ENCODE measurements at regions not wholly inside any gene's neighbourhood (a gene's known extent, or its start where the extent isn't known, plus 50 kb on each side); places are given as distances from the start of the nearest gene placed in this dataset.

- TF ChIP-seq CTCF (IDR thresholded peaks at IDR 0.05; ENCODE audit: insufficient read depth in 1 of 2, low read depth in 1 of 2, low read length in 1 of 2, severe bottlenecking in 1 of 2, unreplicated experiment in 1 of 2), result no peak
- intact Hi-C loops (cut with micrococcal nuclease; ENCODE audit: unreplicated experiment), result no loop called here
- Mint-ChIP-seq H3K4me1 (ENCODE audit: low read depth, unreplicated experiment) (no peaks in the 10 kb centered on the region), H3K36me3 (ENCODE audit: insufficient read depth, unreplicated experiment) (no peaks in the 10 kb centered on the region), H3K9me3 (ENCODE audit: unreplicated experiment) (peaks cover 3% of the 10 kb centered on the region), H3K27me3 (ENCODE audit: insufficient read depth, unreplicated experiment) (peaks cover 18% of the 10 kb centered on the region), H3K27ac (ENCODE audit: unreplicated experiment) (no peak overlapping the region), H3K4me3 (ENCODE audit: unreplicated experiment) (no peak overlapping the region)
- ChIA-PET POLR2A (no interaction called here), CTCF (no interaction called here)
- DNase-seq, result no peak
- Histone ChIP-seq H3K27me3 (replicated peaks; ENCODE audit: control insufficient read depth, insufficient read depth, low read length) (no peaks in the 10 kb centered on the region; the same call in 1 of the 2 replicates), H3K4me3 (ENCODE audit: low read depth, low read length) (no peak overlapping the region), H3K4me1 (no peaks in the 10 kb centered on the region), H3K9me3 (peaks cover 4% of the 10 kb centered on the region; the same call in 1 of the 2 replicates), H3K36me3 (ENCODE audit: control insufficient read depth, insufficient read depth, low read length) (no peaks in the 10 kb centered on the region)
- no TSS peak for BruUV-seq (replicated peaks)
These were observed 287.0 kb upstream of the CHD6 start for GRCh38 chr20:41905199-41905598.

GRCh38 chr20:41903586-41903985 lies 285.4 kb upstream of the CHD6 start:
- Mint-ChIP-seq H3K36me3 (ENCODE audit: insufficient read depth, unreplicated experiment) (no peaks in the 10 kb centered on the region), H3K27ac (ENCODE audit: unreplicated experiment) (no peak overlapping the region), H3K9me3 (ENCODE audit: unreplicated experiment) (no peaks in the 10 kb centered on the region), H3K4me3 (ENCODE audit: unreplicated experiment) (no peak overlapping the region), H3K27me3 (ENCODE audit: insufficient read depth, unreplicated experiment) (peaks cover 28% of the 10 kb centered on the region), H3K4me1 (ENCODE audit: low read depth, unreplicated experiment) (no peaks in the 10 kb centered on the region)
- H3K4me3 ChIP-seq (ENCODE audit: low read depth, low read length), result no peak overlapping the region
- TF ChIP-seq CTCF (IDR thresholded peaks at IDR 0.05; ENCODE audit: insufficient read depth in 1 of 2, low read depth in 1 of 2, low read length in 1 of 2, severe bottlenecking in 1 of 2, unreplicated experiment in 1 of 2), result no peak
- CTCF ChIA-PET, result no interaction called here
- no peak for DNase-seq
- POLR2A ChIA-PET, result no interaction called here
- H3K36me3 ChIP-seq (ENCODE audit: control insufficient read depth, insufficient read depth, low read length), result no peaks in the 10 kb centered on the region
- intact Hi-C loops (cut with micrococcal nuclease; ENCODE audit: unreplicated experiment), result no loop called here
- no TSS peak for BruUV-seq (replicated peaks)
- no peaks in the 10 kb centered on the region for H3K9me3 ChIP-seq
- no peaks in the 10 kb centered on the region; the same call in 1 of the 2 replicates for H3K27me3 ChIP-seq (replicated peaks; ENCODE audit: control insufficient read depth, insufficient read depth, low read length)
- H3K4me1 ChIP-seq, result no peaks in the 10 kb centered on the region

GRCh38 chr20:41902346-41902745 lies 284.2 kb upstream of the CHD6 start:
- Mint-ChIP-seq H3K36me3 (ENCODE audit: insufficient read depth, unreplicated experiment) (no peaks in the 10 kb centered on the region), H3K27me3 (ENCODE audit: insufficient read depth, unreplicated experiment) (peaks cover 28% of the 10 kb centered on the region), H3K4me1 (ENCODE audit: low read depth, unreplicated experiment) (no peaks in the 10 kb centered on the region), H3K4me3 (ENCODE audit: unreplicated experiment) (no peak overlapping the region), H3K27ac (ENCODE audit: unreplicated experiment) (no peak overlapping the region), H3K9me3 (ENCODE audit: unreplicated experiment) (no peaks in the 10 kb centered on the region)
- no peaks in the 10 kb centered on the region; the same call in 1 of the 2 replicates for H3K27me3 ChIP-seq (replicated peaks; ENCODE audit: control insufficient read depth, insufficient read depth, low read length)
- no peak for TF ChIP-seq CTCF (IDR thresholded peaks at IDR 0.05; ENCODE audit: insufficient read depth in 1 of 2, low read depth in 1 of 2, low read length in 1 of 2, severe bottlenecking in 1 of 2, unreplicated experiment in 1 of 2)
- no peak for DNase-seq
- no TSS peak for BruUV-seq (replicated peaks)
- H3K4me1 ChIP-seq, result no peaks in the 10 kb centered on the region
- intact Hi-C loops (cut with micrococcal nuclease; ENCODE audit: unreplicated experiment), result no loop called here
- ChIA-PET POLR2A (no interaction called here), CTCF (no interaction called here)
- H3K36me3 ChIP-seq (ENCODE audit: control insufficient read depth, insufficient read depth, low read length), result no peaks in the 10 kb centered on the region
- no peak overlapping the region for H3K4me3 ChIP-seq (ENCODE audit: low read depth, low read length)
- H3K9me3 ChIP-seq, result no peaks in the 10 kb centered on the region

All from Caco-2 (cell line).